Islet of Langerhans (tissue), 1 donor: ENCODE measurements at regions not wholly inside any gene's neighbourhood (a gene's known extent, or its start where the extent isn't known, plus 50 kb on each side); places are given as distances from the start of the nearest gene placed in this dataset.
"Not testable (repeated sequence)": the region's sequence is repeated elsewhere in the genome, so short reads cannot be mapped to it uniquely, and the experiment has no call there.

Experiments used
- FAIRE-seq: peaks from one replicate; lab custom pipeline; 2011; peaks lifted over from hg19 to GRCh38; lab: Jason Lieb, UNC

GRCh38 chr2:199131876-199132275 lies 325.9 kb downstream of the SATB2 start:
- no peak for FAIRE-seq

- peak; percentile 36 for FAIRE-seq
Observed at GRCh38 chr2:199131136-199131655, 326.5 kb downstream of the SATB2 start.

- FAIRE-seq: no peak
Observed at GRCh38 chr2:199130501-199130900, 327.2 kb downstream of the SATB2 start.

- no peak for FAIRE-seq
Observed at GRCh38 chr2:199128476-199129229, 329.1 kb downstream of the SATB2 start.

- no peak for FAIRE-seq
Observed at GRCh38 chr2:199119796-199120195, 337.9 kb downstream of the SATB2 start.

- no peak for FAIRE-seq
Observed at GRCh38 chr2:199118673-199119112, 339.0 kb downstream of the SATB2 start.

GRCh38 chr2:199115169-199115568 lies 342.6 kb downstream of the SATB2 start:
- no peak for FAIRE-seq

- FAIRE-seq: no peak
Observed at GRCh38 chr2:199113111-199113510, 344.6 kb downstream of the SATB2 start.

GRCh38 chr2:199111458-199111857 lies 346.3 kb downstream of the SATB2 start:
- no peak for FAIRE-seq

- no peak for FAIRE-seq
Observed at GRCh38 chr2:199108056-199108455, 349.7 kb downstream of the SATB2 start.

- no peak for FAIRE-seq
Observed at GRCh38 chr2:199105826-199106225, 351.9 kb downstream of the SATB2 start.

GRCh38 chr2:199101487-199101886 lies 356.3 kb downstream of the SATB2 start:
- no peak for FAIRE-seq

GRCh38 chr2:199100326-199101110 lies 357.2 kb downstream of the SATB2 start:
- peak; percentile 98 for FAIRE-seq

- FAIRE-seq: no peak
Observed at GRCh38 chr2:199092419-199092818, 365.3 kb downstream of the SATB2 start.

- FAIRE-seq: no peak
Observed at GRCh38 chr2:199085261-199085660, 372.5 kb downstream of the SATB2 start.

- FAIRE-seq: peak; percentile 75
Observed at GRCh38 chr2:199070322-199070949, 387.3 kb downstream of the SATB2 start.

- no peak for FAIRE-seq
Observed at GRCh38 chr2:199064201-199064600, 393.5 kb downstream of the SATB2 start.

GRCh38 chr2:199057936-199058335 lies 399.8 kb downstream of the SATB2 start:
- no peak for FAIRE-seq

GRCh38 chr2:199055336-199055735 lies 402.4 kb downstream of the SATB2 start:
- no peak for FAIRE-seq

- no peak for FAIRE-seq
Observed at GRCh38 chr2:199042660-199043379, 414.9 kb downstream of the SATB2 start.

GRCh38 chr2:199040522-199040921 lies 417.2 kb downstream of the SATB2 start:
- FAIRE-seq: no peak

- not testable (repeated sequence) for FAIRE-seq
Observed at GRCh38 chr2:199033761-199034160, 424.0 kb downstream of the SATB2 start.
